Activated CD8-positive, alpha-beta T cell treated with anti-CD3 and anti-CD28 coated beads, Interleukin-2, amount 10 ng/mL, durations not matched to agents 7 days and 5 days (primary cell): ENCODE measurements at regions not wholly inside any gene's neighbourhood (a gene's known extent, or its start where the extent isn't known, plus 50 kb on each side); places are given as distances from the start of the nearest gene placed in this dataset.
A peak's percentile ranks its signal among the peaks of the same experiment; 100 is the strongest.

Source experiments
- ATAC-seq: fragments of 150-1000 bp; cut with Tn5 transposase; one replicate; pipeline ENCODE4 v1.10.0; 2021; ENCODE audit warnings: moderate library complexity
- CTCF ChIA-PET: fragments of 350-600 bp; sonication (Branson Sonifier 250); formaldehyde crosslinking; loops from one replicate; lab custom pipeline; 2021; ENCODE audit warnings: antibody characterized with exemption; lab: Charles Lee
- POLR2A ChIA-PET: fragments of 350-600 bp; sonication (Branson Sonifier 250); formaldehyde crosslinking; loops from one replicate; lab custom pipeline; 2021; ENCODE audit warnings: antibody characterized with exemption; lab: Charles Lee
- DNase-seq: peaks from one replicate; pipeline ENCODE4 v3.0.0-alpha.2; 2020
- H3K27ac Mint-ChIP-seq: one replicate; pipeline ENCODE4 v1.8.0; 2021; ENCODE audit warnings: mild to moderate bottlenecking, mixed read lengths
- H3K27me3 Mint-ChIP-seq: one replicate; pipeline ENCODE4 v1.8.0; 2021; ENCODE audit warnings: low read depth, mixed read lengths
- H3K36me3 Mint-ChIP-seq: one replicate; pipeline ENCODE4 v1.8.0; 2021; ENCODE audit warnings: low read depth, mixed read lengths
- H3K4me1 Mint-ChIP-seq: one replicate; pipeline ENCODE4 v1.8.0; 2021; ENCODE audit warnings: low read depth, mixed read lengths
- H3K4me3 Mint-ChIP-seq: one replicate; pipeline ENCODE4 v1.8.0; 2021; ENCODE audit warnings: mild to moderate bottlenecking, mixed read lengths
- H3K9me3 Mint-ChIP-seq: one replicate; pipeline ENCODE4 v1.8.0; 2022; ENCODE audit warnings: mixed read lengths; ENCODE audit not compliant: insufficient read depth

DNA sequence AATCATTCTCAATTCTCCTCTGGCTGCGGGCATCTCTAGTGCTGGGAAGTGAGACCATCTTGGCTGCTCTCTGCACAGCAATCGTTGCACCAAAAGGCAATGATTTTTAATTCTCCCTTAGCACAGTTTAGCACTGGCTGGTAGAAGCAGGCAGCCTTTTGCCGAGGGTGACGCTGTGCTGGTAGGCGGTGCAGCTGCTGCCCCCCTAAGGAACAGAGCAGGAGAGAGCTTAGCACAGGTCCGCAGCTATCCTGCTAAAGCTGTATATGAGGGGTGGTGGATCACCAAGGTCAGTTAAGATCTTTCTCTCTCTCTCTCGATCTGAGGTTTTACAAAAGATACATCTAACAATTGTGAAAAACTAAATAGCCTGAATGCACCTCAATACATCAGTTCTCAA, 390.1 kb downstream of the GATA3 start:
- Mint-ChIP-seq H3K4me3 (no peak overlapping the region), H3K27me3 (peaks cover 13% of the 10 kb centered on the region), H3K36me3 (no peaks in the 10 kb centered on the region), H3K9me3 (no peaks in the 10 kb centered on the region), H3K4me1 (peaks cover 13% of the 10 kb centered on the region), H3K27ac (no peak overlapping the region)
- ChIA-PET POLR2A (interaction anchor here (0.6 kb wide), 1 partner anchor 42 kb away, joined by 3 read pairs; no protein-coding TSS in a partner anchor), CTCF (interaction anchor here (0.8 to 2.2 kb wide), 9 partner anchors 10 to 919 kb away, joined by 3 to 11 read pairs (median 5); no protein-coding TSS in a partner anchor)
- DNase-seq (peak; percentile 71), ATAC-seq (peak; percentile 97)

DNA sequence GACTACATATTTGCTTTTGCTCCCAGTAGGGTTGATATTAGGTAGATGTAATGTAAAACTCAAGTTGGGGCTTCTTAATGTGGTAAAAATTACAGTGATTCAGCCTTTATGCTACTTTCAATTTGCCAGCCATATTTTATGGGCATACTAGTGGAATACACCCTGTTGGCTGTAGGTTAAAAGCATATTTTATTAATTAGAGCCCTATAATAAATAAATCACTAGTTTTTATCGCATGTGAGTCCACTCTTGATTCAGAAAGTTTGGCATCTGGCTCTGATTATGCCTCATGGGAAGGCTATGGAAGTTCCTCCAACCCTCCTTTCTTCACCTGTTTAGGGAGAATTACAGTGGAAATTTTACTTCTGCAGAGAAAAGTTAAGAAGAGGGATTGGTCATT, 390.9 kb downstream of the GATA3 start:
- Mint-ChIP-seq H3K9me3 (no peaks in the 10 kb centered on the region), H3K27ac (no peak overlapping the region), H3K36me3 (no peaks in the 10 kb centered on the region), H3K27me3 (peaks cover 13% of the 10 kb centered on the region), H3K4me3 (no peak overlapping the region), H3K4me1 (peaks cover 11% of the 10 kb centered on the region)
- ATAC-seq (no peak), DNase-seq (no peak)
- CTCF ChIA-PET: interaction anchor here (0.7 to 2.2 kb wide), 6 partner anchors 28 to 920 kb away, joined by 3 to 11 read pairs (median 4); no protein-coding TSS in a partner anchor
- POLR2A ChIA-PET: interaction anchor here (0.6 kb wide), 1 partner anchor 43 kb away, joined by 3 read pairs; no protein-coding TSS in a partner anchor

DNA sequence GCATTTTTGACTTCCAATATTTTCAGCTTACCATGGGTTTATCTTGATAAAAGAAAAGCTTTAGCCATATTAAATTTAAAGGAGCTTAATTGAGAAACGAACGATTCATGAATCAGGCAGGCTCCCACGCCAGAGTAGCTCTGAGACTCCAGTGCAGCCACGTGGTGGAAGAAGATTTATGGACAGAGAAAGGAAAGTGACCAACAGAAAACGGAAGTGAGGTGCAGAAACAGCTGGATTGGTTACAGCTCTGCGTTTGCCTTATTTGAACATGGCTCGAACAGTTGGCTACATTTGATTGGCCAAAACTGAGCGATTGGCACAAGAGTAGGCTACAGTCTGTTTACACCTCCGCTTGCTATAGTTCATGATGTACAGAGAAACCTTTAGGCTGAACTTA, 395.4 kb downstream of the GATA3 start:
- ATAC-seq (no peak), DNase-seq (no peak)
- Mint-ChIP-seq H3K4me1 (peaks cover 5% of the 10 kb centered on the region), H3K27ac (no peak overlapping the region), H3K4me3 (no peak overlapping the region), H3K27me3 (peaks cover 5% of the 10 kb centered on the region), H3K36me3 (no peaks in the 10 kb centered on the region), H3K9me3 (no peaks in the 10 kb centered on the region)
- POLR2A ChIA-PET: no interaction called here
- CTCF ChIA-PET: interaction anchor here (0.8 to 1.0 kb wide), 3 partner anchors 9 to 12 kb away, joined by 3 to 5 read pairs (median 4); no protein-coding TSS in a partner anchor

DNA sequence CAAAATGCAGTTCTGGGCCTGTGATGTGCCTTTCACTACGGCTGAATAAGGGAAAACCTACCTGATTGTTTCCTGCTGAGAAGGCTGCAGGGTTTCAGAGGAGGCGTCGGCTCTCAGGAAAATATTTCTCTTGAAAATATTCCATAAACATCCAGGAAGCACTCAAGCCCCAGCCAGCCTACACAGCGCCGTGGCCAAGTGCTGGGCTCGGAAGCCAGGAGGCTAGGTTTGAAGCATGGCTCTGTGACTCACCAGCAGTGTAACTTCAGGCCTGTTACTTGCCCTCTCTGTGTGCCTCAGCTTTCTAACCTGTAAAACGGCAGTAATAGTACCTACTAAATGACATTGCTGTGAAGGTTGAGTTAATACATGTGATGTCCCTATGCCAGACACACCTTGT, 399.1 kb downstream of the GATA3 start:
- no peak overlapping the region for H3K4me3 Mint-ChIP-seq
- H3K9me3 Mint-ChIP-seq: no peaks in the 10 kb centered on the region
- H3K36me3 Mint-ChIP-seq: no peaks in the 10 kb centered on the region
- H3K27me3 Mint-ChIP-seq: peaks cover 5% of the 10 kb centered on the region
- no peak for DNase-seq
- ChIA-PET CTCF (no interaction called here), POLR2A (interaction anchor here (0.5 kb wide), 1 partner anchor 47 kb away, joined by 4 read pairs; no protein-coding TSS in a partner anchor)
- ATAC-seq: no peak
- H3K4me1 Mint-ChIP-seq: peaks cover 5% of the 10 kb centered on the region
- no peak overlapping the region for H3K27ac Mint-ChIP-seq

DNA sequence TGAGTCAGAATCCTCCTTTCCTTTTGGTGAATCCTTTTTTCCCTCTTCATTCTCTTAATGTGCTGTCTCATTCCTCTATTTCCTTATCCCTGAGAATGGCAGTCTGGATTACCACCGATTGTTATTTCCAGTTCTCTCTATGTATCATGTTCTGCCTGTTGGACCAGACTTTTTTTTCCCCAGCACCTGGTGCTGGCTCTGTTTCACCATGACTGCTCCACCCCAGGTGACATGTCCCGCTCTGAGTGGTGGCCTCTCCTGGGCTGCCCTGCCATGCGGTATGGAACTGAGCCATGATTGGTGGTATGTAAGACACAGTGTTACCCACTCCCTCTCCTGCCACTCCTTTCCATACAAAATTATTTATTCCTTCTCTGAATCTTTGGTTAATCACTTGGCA, 399.9 kb downstream of the GATA3 start:
- Mint-ChIP-seq H3K4me1 (peaks cover 5% of the 10 kb centered on the region), H3K36me3 (no peaks in the 10 kb centered on the region), H3K27me3 (peaks cover 7% of the 10 kb centered on the region), H3K9me3 (no peaks in the 10 kb centered on the region), H3K27ac (no peak overlapping the region), H3K4me3 (no peak overlapping the region)
- ATAC-seq (no peak), DNase-seq (no peak)
- ChIA-PET CTCF (no interaction called here), POLR2A (interaction anchor here (0.5 kb wide), 1 partner anchor 46 kb away, joined by 4 read pairs; no protein-coding TSS in a partner anchor)

DNA sequence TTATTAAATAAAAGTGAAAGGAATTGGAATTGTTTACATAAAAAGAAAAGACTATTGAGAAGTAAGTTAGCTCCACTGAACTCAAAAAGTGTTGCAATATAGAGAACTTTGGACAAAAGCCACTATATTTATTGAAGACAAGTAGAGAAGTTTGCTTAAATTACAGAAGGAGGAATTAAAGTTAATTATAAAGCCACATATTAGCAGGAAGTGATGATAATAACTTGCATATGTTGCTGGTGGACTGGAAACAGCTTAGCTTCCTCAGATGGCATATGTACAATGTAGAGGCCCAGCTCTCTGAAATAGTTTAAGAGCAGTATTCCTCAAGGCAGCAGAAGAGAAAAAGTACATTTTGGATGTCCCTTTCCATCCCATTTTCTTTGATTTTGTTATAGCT, 400.7 kb downstream of the GATA3 start:
- POLR2A ChIA-PET: no interaction called here
- DNase-seq (no peak), ATAC-seq (no peak)
- H3K4me1 Mint-ChIP-seq: peaks cover 5% of the 10 kb centered on the region
- H3K27ac Mint-ChIP-seq: no peak overlapping the region
- peaks cover 7% of the 10 kb centered on the region for H3K27me3 Mint-ChIP-seq
- H3K9me3 Mint-ChIP-seq: no peaks in the 10 kb centered on the region
- no peak overlapping the region for H3K4me3 Mint-ChIP-seq
- CTCF ChIA-PET: no interaction called here
- no peaks in the 10 kb centered on the region for H3K36me3 Mint-ChIP-seq

DNA sequence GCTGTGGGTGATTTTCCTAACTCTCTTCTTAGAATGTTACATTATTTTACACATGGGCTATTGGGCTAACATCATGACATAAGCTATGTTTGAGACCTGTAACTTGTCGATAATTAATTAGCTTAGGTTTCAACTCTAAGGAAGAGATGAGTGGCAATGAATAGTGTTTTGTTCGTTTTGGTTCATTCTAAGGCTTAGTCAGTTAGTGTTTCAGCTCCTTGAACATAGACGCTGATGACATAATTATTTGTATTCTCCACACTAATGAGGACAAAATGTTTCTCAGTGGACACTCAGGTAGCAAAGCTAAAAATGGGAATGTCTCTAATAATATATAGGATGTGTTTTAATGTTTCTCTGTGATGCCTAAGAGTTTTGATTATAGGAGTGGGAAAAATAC, 401.9 kb downstream of the GATA3 start:
- H3K36me3 Mint-ChIP-seq: no peaks in the 10 kb centered on the region
- no peak overlapping the region for H3K27ac Mint-ChIP-seq
- H3K4me1 Mint-ChIP-seq: peaks cover 5% of the 10 kb centered on the region
- POLR2A ChIA-PET: no interaction called here
- ATAC-seq: no peak
- H3K27me3 Mint-ChIP-seq: peaks cover 3% of the 10 kb centered on the region
- CTCF ChIA-PET: no interaction called here
- peaks cover 4% of the 10 kb centered on the region for H3K9me3 Mint-ChIP-seq
- no peak for DNase-seq
- H3K4me3 Mint-ChIP-seq: no peak overlapping the region

DNA sequence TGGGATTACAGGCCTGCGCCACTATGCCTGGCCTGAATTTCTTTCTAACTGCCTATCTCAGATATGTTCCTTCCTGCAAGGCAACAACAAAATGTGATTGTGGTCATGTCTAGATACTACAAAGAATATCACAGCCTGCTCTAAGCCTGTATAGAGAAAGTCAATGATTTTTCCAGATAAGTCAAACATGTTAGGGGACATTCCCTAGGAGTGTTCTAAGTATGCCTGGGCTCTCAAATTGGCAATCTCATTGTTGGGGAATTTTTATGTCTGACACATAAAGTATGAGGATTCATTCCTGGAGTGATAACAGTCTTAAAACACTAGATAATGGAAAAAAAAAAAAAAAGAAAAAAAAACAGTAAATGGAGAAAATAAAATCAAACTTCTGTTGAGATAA, 406.1 kb downstream of the GATA3 start:
- peaks cover 15% of the 10 kb centered on the region for H3K27me3 Mint-ChIP-seq

DNA sequence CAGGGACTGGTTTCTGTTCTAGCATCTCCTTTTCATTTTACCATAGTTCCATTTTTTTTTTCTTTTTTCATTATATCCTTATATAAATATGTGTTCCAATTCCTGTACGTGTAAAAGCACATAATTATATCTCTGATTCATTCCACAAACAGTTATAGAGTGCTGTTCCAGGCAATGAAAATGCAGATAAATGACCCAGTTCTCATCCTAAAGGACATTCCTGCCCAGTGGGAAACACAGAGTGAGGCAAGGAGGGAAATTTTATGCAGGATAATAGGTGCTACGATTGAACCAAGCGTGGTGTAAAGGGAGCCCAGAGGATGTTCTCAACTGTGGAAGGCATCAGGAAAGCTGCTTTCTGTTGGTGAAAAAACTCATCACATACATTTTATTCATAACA, 408.1 kb downstream of the GATA3 start:
- DNase-seq: no peak
- ChIA-PET POLR2A (no interaction called here), CTCF (interaction anchor here (1.1 kb wide), 1 partner anchor 13 kb away, joined by 4 read pairs; no protein-coding TSS in a partner anchor)
- H3K9me3 Mint-ChIP-seq: peaks cover 4% of the 10 kb centered on the region
- peaks cover 5% of the 10 kb centered on the region for H3K4me1 Mint-ChIP-seq
- H3K27me3 Mint-ChIP-seq: peaks cover 24% of the 10 kb centered on the region
- H3K27ac Mint-ChIP-seq: no peak overlapping the region
- H3K36me3 Mint-ChIP-seq: peaks cover 2% of the 10 kb centered on the region
- ATAC-seq: no peak
- no peak overlapping the region for H3K4me3 Mint-ChIP-seq

More for the DNA sequence above, 406.1 kb downstream of the GATA3 start:
- Mint-ChIP-seq H3K27ac (no peak overlapping the region), H3K4me1 (peaks cover 5% of the 10 kb centered on the region), H3K4me3 (no peak overlapping the region), H3K9me3 (peaks cover 4% of the 10 kb centered on the region), H3K36me3 (peaks cover 2% of the 10 kb centered on the region)
- ATAC-seq (no peak), DNase-seq (no peak)
- ChIA-PET CTCF (no interaction called here), POLR2A (no interaction called here)

DNA sequence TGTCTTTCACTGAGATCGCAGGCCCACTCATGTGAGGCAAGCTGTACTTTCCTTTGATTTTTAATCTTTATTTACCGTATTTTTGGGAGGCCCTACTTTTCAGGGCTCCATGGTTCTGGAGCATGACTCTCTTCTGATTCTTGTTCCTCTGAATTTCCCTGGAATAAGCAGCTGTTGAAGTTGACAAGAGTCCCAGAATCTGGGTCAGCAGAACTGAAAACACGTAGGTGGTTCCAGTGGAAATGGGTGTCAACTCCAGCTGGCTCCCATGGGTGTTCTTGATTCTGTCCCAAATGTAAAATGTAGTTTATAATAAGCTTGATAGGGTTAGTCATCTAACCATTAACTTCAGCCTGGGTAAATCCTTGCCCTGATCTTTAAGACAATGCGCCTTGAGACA, 409.4 kb downstream of the GATA3 start:
- Mint-ChIP-seq H3K4me1 (peaks cover 5% of the 10 kb centered on the region), H3K27ac (no peak overlapping the region), H3K9me3 (peaks cover 4% of the 10 kb centered on the region), H3K4me3 (no peak overlapping the region), H3K36me3 (peaks cover 2% of the 10 kb centered on the region), H3K27me3 (peaks cover 21% of the 10 kb centered on the region)
- ATAC-seq (no peak), DNase-seq (no peak)
- ChIA-PET CTCF (interaction anchor here (1.3 kb wide), 1 partner anchor 9 kb away, joined by 3 read pairs; no protein-coding TSS in a partner anchor), POLR2A (interaction anchor here (0.6 kb wide), 1 partner anchor 72 kb away, joined by 5 read pairs; no protein-coding TSS in a partner anchor)

DNA sequence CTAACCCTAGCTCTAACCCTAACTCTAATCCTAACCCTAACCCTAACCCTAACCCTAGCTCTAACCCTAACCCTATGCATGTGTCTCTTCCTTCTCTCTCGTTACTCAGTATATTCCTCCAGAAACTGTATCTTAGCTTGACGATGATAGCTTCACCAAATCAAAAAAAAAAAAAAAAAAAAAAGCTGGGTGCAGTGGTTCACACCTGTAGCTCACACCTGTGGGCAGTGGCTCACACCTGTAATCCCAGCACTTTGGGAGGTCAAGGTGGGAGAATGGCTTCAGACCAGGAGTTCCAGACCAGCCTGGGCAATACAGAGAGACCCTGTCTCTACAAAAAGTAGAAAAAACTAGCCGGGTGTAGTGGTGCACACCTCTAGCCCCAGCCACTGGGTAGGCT, 414.0 kb downstream of the GATA3 start:
- DNase-seq: no peak
- Mint-ChIP-seq H3K27me3 (peaks cover 16% of the 10 kb centered on the region), H3K4me1 (no peaks in the 10 kb centered on the region), H3K9me3 (no peaks in the 10 kb centered on the region), H3K4me3 (no peak overlapping the region), H3K27ac (no peak overlapping the region), H3K36me3 (no peaks in the 10 kb centered on the region)
- no peak for ATAC-seq
- CTCF ChIA-PET: interaction anchor here (1.0 kb wide), 1 partner anchor 13 kb away, joined by 3 read pairs; no protein-coding TSS in a partner anchor
- POLR2A ChIA-PET: no interaction called here

DNA sequence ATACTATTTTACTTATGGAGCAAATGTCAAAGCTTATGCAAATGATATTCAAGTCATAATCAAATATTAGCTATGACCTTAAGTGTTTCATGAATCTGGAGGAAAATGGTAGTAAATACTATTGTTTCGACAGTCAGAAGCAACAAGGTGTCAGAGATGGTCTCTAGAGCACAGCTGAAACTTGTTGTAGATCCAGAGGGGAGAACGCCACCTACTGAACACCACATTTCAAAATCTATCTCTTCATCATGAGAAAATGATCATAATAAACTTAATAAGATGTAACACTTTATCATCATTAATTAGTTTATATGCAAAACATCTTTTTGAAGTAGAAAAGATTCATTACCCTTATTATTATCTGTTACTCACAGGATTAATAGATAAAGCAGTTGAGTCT, 418.7 kb downstream of the GATA3 start:
- DNase-seq: peak; percentile 38
- Mint-ChIP-seq H3K27me3 (peaks cover 14% of the 10 kb centered on the region), H3K4me3 (no peak overlapping the region), H3K4me1 (no peaks in the 10 kb centered on the region), H3K27ac (no peak overlapping the region), H3K36me3 (peaks cover 4% of the 10 kb centered on the region), H3K9me3 (peaks cover 9% of the 10 kb centered on the region)
- peak; percentile 53 for ATAC-seq
- POLR2A ChIA-PET: interaction anchor here (1.2 kb wide), 1 partner anchor 423 kb away, joined by 3 read pairs; no protein-coding TSS in a partner anchor
- CTCF ChIA-PET: interaction anchor here (0.6 to 1.5 kb wide), 7 partner anchors 9 to 421 kb away, joined by 3 to 5 read pairs (median 3); no protein-coding TSS in a partner anchor
